Dermis microvascular lymphatic vessel endothelial cell (primary cell): ENCODE measurements at regions not wholly inside any gene's neighbourhood (a gene's known extent, or its start where the extent isn't known, plus 50 kb on each side); places are given as distances from the start of the nearest gene placed in this dataset.

ENCODE experiments used
- DNase-seq, 2 donors: peaks; one replicate each; pipeline versions ENCODE4 v3.0.0 to v3.0.0-alpha.2; 2010; ENCODE audit warnings: low read depth in 2 of 2

DNA sequence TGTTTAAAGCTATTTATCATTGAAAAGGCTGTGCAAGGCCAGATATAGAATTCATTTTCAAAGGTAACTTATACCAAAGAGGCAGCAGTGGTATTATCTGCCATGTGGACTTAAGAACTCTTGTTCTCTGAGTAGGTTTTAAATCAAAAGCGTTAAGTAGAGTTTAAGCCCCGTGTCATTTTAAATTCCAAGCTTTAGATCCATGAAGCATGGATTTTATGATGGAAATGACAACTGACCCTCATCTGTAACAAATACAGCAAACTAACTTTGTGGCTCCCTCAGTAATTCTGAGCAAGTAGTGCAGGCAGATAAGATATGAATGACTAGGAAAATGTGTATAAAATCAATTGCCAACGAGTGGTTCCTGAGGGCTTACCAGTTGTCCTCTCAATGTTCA lies 247.0 kb downstream of the WDR11 start:
- DNase-seq = no peak

DNA sequence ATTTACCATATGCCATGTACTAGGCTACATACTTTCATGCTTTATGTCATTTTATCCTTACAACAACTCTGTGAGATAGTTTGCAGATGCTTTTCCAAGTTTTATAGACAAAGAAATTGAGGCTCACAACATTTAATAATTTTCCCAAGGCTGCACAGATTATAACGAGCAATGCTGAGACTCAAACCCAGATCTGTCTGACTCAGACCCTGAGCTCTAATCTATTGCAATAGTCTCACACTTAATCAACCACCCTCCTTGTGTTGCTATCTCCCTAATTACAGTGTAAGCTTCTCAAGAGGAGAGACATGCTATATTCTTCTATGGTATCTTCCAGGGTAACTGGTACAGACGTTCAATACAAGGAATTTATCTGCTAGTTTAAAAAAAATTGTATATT lies 247.6 kb downstream of the WDR11 start:
- DNase-seq = no peak

DNA sequence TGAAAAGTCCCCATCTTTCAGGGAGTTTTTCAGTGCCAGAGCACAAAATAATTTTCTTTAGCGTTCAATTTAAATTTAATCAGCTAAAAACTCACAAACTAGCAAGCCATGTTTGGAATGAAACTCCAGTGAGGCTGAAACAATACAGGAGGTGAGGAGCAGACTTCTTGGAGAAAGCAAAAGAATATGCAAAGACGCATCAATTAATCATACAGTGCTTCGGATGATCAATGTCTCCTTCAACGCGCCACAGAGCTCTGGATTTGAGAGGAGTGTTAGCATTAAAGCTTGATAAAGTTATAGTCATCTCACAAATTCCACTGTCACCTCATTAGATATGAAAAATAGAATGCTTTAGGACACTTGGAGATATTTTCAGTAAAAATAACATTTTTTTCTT lies 248.0 kb downstream of the WDR11 start:
- no peak for DNase-seq

DNA sequence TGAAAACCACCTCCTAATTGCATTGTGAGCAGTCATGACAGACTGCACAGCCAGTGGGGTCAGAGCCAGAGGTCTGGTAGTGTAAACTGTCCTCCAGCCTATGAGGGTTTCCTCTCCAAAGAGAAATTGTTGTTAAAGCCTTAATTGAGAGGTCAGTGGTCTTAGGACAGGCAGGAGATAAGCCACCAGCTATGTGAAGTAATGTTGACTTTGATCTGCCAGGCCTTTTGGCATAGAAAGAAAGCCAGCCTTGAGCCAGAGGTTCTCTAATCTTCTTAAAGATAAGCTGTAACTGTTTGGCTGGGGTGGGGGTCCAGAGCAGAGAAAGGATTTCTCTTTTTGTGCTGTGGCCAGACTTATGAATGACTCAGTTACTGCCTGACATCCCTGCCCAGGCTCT lies 248.4 kb downstream of the WDR11 start:
- no peak for DNase-seq

DNA sequence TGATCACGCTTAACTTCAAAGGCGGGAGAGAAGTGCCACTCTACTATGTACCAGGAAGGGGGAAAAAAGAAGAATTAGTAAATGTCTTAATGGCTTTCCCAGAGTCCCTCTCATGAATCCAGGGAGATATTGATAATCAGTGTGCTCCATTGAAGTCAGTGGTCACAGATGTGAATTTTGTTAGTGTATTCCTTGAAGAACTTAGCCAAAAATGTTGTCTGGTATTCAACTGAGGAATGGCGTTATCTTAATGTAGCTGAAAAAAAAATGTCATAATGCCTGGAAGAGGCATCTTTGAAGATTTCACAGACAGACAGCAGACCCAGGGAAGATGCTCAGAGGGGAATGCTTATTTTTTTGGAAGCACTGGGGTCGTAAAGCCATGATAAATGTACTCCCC lies 250.4 kb downstream of the WDR11 start:
- DNase-seq = no peak

DNA sequence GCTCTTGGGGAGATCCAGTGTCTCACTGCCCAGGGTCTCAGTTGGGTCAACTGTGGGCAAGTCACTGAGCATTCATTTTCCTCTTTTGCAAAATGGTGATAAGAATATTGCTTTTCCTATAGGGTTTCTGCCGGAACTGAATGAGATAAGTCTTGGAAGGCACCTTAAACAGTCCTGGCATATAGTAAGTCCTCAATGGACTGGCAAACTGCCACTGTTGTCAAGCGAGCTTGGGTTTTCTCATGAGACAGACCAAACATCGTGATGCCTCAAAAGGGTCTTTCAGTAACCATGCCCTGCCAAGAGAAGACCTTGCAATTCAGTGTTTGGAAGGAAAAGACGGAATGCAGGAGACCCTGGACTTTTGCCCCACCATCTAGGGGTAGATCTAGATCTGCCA lies 251.5 kb downstream of the WDR11 start:
- DNase-seq = no peak

DNA sequence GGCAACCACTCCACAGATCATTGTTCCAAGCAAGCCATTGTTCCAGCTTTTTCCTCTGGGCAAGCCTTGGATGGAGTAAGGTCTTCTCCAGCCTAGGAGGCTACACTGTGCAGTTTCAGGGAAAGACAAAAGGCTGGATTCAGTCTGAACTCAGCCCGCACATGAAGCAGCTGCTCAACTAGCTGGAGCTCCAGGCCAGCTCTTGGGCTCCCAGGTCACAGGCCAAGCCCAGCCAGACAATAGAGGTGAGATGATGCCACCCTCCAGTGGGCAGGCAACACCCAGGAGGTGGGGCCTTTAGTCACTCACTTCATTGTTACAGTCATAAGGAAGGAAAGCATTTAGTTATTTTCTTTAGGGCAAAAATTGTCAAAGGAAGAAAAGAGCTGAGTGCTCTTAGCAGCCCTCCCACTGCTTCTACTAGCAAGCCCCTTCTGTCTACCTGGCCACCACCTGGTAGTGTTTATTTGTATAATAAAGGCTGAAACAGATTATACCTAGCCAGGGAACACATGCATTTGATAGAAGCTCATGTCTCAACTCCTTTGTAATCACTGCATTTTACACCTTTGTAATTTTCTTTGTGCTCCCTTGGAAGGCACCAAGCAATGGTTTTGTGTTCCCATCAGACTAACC lies 253.4 kb downstream of the WDR11 start:
- no peak for DNase-seq

DNA sequence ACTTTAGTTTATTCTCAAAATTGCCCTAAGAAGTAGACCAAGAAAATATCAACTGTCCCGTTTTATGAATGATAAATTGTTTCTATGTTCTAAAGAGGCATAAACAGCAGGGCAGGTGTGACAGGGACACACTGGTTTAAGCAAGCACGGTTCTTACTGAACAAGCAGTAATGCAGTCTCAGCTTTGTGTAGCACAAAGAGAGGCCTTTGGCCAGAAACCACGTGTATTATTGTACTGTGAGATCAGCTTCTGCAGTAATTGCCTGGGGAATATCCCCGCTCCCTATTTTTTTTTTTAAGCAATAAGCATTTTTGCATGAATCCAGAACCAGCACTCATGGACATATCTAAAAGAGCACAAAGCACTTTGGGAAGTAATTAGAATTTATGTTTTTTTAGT lies 255.4 kb downstream of the WDR11 start:
- no peak for DNase-seq

DNA sequence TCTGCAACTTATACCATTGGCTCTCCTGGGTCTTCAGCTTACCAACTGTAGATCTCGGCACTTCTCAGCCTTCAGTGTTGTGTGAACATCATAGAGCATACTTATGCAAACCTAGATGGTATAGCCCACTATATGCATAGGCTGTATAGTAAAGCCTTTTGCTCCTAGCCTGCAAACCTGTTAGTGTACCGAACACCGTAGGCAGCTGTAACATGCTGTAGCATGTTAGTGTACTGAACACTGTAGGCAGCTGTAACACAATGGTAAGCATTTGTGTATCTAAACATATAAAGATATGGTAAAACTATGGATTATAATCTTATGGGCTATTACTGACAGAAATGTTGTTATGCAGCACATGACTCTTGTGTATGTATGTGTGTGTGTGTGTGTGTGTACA lies 256.9 kb downstream of the WDR11 start:
- no peak for DNase-seq

DNA sequence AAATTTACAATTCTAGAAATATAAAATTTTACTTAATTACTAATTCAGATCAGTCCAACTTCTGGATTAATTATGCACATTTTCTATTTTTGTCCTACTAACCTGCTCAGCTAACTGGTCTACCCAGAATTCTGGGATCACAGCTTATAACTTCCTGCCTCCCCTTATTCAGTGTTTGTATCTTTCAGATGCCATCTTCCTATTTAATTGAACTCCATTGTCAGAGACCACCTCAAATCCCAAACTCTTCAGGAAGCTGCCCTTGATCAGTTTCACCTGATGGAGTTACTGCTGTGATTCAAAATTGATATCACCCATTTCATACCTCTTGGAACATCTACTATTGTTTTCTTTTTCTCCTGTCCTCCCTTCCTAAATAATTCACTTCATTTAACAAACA lies 259.2 kb downstream of the WDR11 start:
- DNase-seq = no peak

DNA sequence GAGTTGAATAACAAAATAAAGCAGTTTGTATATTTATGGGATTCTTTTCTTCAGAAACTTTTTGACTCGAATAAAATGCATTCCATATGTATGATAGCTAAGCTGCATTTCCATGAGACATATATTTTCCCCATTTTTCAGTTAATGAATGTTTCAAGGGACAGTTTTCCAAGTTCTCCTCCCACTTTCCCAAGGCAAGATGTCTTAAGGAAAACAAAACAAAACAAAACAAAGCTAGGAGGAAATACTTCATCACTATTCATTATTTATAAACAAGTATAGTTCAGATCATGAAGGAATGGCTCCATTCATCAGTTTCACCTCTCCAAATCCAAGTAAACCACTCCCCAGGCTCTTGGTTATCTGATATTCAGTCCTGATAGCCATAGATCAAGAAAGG lies 261.0 kb downstream of the WDR11 start:
- DNase-seq = no peak

DNA sequence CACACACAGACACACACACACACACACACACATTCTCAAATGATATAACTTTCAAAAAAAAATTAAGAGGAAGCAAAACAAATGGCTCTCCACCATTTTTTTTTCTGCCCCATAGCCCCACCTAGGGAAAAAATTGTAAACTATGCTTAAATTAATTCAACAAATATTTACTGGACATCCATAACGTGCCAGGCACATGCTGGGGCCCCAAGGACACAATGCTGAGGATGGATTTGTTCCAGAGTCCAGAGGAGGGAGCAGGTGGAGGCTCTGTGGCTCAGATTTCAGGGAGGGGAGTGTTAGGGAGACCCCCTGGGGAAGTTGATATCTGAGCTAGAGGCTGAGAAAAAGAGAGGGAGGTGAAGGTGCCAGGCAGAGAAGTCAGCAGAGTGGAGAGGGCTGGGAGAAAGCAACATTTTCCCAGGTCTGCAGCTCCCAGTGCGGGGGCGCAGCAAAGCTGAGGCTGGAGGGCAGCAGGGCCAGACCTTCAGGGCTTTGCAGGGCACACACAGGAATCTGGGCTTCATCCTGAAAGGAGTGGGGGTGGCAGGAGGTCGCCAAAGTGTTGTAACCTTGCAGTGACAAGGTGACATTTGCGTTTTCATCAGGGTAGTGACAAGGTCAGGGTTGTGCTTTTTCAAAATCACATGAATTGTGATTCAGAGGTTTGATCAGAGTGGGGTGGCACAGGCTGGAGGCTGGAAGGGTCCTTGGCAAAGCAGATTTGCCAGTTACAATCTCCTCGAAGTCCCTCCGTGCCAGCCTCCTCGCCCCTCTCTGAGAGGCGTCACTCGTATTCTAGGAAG lies 261.6 kb downstream of the WDR11 start:
- DNase-seq = no peak

DNA sequence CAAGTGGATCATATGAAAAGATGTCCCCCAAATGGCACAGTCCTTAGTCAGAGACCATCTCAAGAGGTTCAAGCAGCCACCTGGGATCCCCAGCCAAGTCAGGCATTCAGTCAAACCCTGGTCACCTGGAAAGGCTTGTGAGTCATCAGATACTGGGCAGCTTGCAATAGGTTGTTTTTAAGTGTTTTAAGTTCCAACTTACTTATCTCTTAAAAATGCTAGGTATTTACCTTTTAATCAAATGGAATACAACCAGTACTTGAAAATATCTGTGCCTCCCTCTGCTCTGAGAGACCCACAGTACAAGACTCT lies 262.2 kb downstream of the WDR11 start:
- no peak for DNase-seq

DNA sequence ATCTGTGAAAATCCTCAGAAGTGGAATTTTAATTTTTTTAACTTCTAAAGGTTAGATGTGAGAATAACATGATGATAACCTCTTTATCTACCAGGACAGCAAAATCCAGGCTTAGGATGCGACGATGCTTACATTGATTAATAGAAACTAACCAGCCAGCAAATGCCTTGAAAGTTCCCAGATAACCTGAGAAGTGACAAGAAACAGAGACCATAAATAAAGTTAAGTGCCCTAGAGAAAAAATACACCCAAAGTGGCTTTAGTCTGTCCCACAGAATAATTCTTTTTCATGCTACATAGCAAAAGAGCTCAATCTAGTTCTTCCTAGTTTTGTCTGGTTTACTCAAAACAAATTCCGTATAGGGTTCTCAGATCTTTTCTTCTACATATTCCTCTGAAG lies 262.7 kb downstream of the WDR11 start:
- DNase-seq = no peak

DNA sequence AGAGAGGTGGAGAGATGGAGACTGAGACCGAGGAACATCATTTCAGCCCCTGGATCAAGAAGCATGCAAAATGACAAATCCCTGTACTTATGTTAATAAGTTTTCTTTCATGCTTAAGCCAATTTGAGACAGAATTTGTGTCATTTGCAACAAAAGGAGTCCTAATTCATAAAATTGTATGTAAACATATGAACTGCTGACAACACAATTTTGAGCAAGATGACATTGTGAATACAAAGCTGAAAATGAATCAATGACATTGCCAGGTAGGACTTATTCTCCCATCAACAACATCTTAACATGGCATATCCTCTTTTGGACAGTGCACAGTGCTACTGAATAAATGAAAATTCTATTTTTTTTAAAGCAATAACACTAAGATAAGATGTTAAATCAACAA lies 264.0 kb downstream of the WDR11 start:
- no peak for DNase-seq

DNA sequence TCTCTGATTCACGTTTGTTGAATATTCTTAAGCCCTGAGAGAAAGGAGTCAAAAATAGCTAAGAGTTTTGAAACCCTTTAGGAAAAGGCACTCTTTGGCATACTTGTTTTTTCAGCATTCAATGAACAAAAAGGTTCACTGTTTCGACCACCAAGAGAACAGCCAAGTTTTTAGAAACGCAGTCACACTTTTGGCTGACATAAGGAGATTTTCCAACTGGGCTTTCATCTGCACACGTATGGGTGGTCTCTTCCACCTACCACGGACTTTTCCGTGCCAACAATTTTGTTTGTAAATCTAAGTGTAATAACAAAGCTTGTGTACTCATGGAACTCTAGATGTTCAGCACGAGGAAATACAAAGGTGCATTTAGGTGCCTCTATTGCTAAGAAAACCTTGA lies 270.3 kb downstream of the WDR11 start:
- no peak for DNase-seq

DNA sequence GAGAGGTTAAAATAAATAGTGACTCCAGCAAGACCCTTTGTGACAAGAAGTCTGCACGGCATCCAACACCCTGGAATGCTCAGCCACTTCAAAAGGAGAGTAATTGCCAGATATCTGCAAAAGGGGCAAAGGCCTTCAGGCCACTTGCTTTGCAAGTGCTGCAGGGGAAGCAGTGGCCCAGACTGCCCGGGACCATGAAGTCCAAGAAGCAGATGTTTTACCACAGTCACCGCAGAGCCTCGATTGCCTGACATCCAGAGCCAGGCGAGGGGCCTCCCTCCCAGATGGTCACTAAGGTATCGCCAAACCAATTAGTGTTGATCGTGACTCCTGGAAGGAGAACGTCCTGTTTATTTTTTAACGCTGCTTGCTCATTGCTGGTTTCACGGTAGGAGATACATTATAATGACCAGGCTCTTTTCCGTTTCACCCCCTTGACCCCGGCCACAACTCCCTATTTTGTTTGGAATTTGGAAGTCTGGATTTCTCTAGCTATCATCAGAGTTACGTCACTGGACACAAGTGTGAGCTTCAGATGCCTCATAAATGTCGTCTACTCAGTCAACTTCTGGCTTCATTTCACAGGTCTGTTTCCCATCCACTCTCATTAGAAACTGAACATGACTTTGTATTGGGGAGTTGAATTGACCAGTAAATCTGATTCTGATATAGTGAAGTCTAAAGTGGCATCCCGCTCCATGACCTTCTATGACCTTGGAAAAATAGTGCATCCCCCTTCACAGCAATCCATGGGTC lies 276.2 kb downstream of the WDR11 start:
- no peak for DNase-seq

DNA sequence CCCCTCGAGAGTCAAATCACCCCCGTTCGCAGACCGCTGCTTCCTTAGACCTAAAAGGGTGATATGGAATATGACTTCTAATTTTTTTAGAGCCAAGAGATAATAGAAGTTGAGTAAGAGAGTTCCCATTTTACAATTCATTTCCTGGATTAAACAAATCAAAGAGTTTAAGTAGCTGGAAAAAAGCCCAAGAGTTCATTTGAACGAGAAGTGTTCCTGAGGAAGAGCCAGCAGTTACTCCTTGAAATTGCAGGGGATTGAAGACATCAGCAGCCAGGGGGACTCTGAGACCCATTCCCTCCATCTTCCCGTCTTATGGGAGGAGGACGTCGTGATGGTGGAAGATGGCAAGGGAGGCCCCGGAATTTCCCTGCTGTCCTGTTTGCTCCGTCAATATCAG lies 277.0 kb downstream of the WDR11 start:
- DNase-seq = no peak

DNA sequence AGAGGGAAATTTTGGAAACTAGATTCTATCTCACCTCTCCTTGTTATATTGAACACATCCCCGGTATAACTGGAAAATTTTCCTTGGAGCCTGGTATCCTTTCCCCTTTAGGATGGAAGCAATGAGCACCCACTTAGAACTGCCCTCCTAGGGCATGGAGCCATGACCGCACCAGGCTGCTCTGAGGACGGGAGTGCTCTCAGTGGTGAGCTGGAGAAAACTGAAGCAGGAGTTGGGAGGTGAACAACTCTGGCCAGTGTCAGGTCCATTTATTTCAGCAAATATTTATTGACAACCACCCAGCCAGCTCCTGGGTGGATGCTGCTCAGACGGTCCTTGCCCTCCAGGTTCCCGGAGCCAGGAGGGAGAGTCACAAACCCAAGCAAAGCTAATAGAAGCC lies 278.1 kb downstream of the WDR11 start:
- no peak for DNase-seq

DNA sequence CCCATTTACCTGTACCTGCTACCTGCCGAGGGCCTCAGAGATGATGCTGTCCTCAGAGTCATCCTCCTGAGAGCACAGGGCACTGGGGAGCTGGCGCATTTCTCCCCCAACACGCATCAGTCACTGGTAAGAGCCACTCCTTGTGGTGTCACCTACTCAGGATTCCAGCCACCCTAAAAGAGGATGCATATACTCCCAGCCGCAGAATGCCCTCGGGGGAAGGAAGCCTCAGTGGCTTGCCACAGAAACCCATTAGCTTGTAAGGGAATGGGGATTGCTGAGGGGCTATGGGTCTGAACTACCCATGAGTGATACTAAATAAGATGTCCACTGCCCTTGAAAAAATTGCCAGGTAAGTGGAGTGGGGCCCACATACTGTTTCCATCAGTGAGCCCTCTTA lies 279.2 kb downstream of the WDR11 start:
- no peak for DNase-seq

DNA sequence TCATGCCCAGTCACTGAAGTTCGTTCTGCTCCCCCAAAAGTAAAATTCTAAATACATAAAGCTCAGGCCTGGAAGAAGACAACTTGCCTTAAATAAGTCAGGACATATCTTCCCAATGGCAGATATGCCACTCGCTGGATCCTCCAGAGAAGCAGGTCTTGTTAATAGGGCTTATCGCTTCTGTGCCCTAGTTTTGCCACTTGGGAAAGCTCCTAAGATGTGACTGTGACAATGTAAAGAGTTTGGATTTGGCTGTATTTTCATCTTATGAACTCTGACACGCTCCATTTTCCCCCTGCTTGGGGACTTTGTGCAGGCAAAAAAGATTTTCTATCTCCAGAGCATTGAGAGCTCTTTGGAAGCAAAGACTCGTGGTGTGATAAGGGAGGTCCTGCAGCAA lies 279.9 kb downstream of the WDR11 start:
- no peak for DNase-seq

DNA sequence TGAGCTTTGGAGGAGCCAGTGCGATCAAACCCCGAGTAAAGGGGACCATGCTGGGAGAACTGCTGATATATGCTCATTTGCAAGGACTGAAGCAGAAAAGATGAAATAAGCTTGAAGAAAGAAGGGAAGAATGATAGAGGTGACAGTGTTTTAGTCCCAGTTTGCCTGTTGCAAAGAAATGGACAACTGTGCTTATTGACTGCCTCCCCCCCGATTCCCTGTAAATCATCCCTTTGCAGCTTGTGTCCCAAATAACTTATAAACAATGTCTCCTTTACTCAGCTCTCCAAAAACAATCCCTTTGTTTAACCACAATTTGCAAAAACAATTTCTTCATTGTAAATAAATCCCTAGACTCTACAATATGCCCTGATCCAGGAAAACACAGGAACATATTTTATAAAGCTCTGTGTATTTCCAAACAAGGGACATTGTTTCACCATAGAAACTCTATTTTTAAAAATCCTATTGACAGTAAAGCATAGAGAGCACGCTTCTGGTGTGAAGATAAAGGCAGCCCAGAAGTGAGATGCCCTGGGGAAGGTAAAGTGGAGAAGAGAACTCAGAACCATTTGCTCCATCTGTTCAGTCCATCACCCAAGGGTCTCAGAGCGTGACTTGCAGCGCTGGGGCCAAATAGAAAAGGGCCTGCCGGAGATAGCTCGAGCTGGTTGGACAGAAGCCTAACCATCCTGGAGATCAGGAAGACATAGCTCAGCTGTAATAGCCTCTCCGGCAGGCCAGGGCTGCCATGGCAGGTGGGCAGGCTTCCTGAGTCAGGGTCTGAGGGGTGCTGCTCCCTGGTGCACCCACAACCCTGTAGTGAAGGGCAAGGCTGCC lies 280.5 kb downstream of the WDR11 start:
- DNase-seq = no peak
